Caco-2 (cell line): ENCODE measurements at regions not wholly inside any gene's neighbourhood (a gene's known extent, or its start where the extent isn't known, plus 50 kb on each side); places are given as distances from the start of the nearest gene placed in this dataset.

Experiments
- BruUV-seq: library from RNA; stranded (reverse); fragments of 400-500 nt; replicated peaks from 2 replicates; lab custom pipeline; 2021; lab: Mats Ljungman, UMichigan
- CTCF ChIA-PET: fragments of 300-600 bp; sonication (Branson Sonifier 250); formaldehyde crosslinking; loops from one replicate; lab custom pipeline; 2022; ENCODE audit warnings: antibody characterized with exemption; lab: Charles Lee
- POLR2A ChIA-PET: fragments of 300-600 bp; sonication (Branson Sonifier 250); formaldehyde crosslinking; loops from one replicate; lab custom pipeline; 2022; ENCODE audit warnings: antibody characterized with exemption; lab: Charles Lee
- DNase-seq, 2 experiments: peaks; one replicate each; pipeline versions ENCODE4 v3.0.0 to v3.0.0-alpha.2; 2020 to 2022
- H3K27me3 ChIP-seq: replicated peaks from 2 replicates; pipeline ENCODE4 v1.6.0; 2011; ENCODE audit warnings: low read length; ENCODE audit not compliant: control insufficient read depth, insufficient read depth
- H3K36me3 ChIP-seq: 2 replicates; pipeline ENCODE4 v1.5.1; 2011; ENCODE audit warnings: low read length; ENCODE audit not compliant: control insufficient read depth, insufficient read depth
- H3K4me1 ChIP-seq: fragments of 250-450 bp; sonication (Bioruptor Pico); 2 replicates; pipeline ENCODE4 v1.5.1; 2020; ENCODE audit warnings: mild to moderate bottlenecking
- H3K4me3 ChIP-seq: 2 replicates; pipeline ENCODE4 v1.5.1; 2011; ENCODE audit warnings: low read depth, mild to moderate bottlenecking, control low read depth, low read length
- H3K9me3 ChIP-seq: fragments of 250-450 bp; sonication (Bioruptor Pico); 2 replicates; pipeline ENCODE4 v1.5.1; 2020; ENCODE audit warnings: mild to moderate bottlenecking, moderate library complexity
- H3K27ac Mint-ChIP-seq: one replicate; pipeline ENCODE4 v1.8.0; 2022; ENCODE audit warnings: mixed read lengths; ENCODE audit not compliant: unreplicated experiment
- H3K27me3 Mint-ChIP-seq: one replicate; pipeline ENCODE4 v1.8.0; 2022; ENCODE audit warnings: mixed read lengths; ENCODE audit not compliant: insufficient read depth, unreplicated experiment
- H3K36me3 Mint-ChIP-seq: one replicate; pipeline ENCODE4 v1.8.0; 2022; ENCODE audit warnings: mild to moderate bottlenecking, mixed read lengths; ENCODE audit not compliant: insufficient read depth, unreplicated experiment
- H3K4me1 Mint-ChIP-seq: one replicate; pipeline ENCODE4 v1.8.0; 2022; ENCODE audit warnings: low read depth, mixed read lengths; ENCODE audit not compliant: unreplicated experiment
- H3K4me3 Mint-ChIP-seq: one replicate; pipeline ENCODE4 v1.8.0; 2022; ENCODE audit warnings: mild to moderate bottlenecking, moderate library complexity, mixed read lengths; ENCODE audit not compliant: unreplicated experiment
- H3K9me3 Mint-ChIP-seq: one replicate; pipeline ENCODE4 v1.8.0; 2022; ENCODE audit warnings: mixed read lengths; ENCODE audit not compliant: unreplicated experiment
- intact Hi-C: fragments of 100-400 bp; cut with micrococcal nuclease; formaldehyde crosslinking; loops from one replicate; pipeline ENCODE4 v1.10.0; 2022; ENCODE audit not compliant: unreplicated experiment
- TF ChIP-seq, protein P1 (sequence below), 2 experiments: fragments of 200-600 bp in 1 of 2; IDR thresholded peaks; 1 replicate in 1 of 2; 2 replicates in 1 of 2; pipeline versions ENCODE4 v1.5.1 to v1.8.0; 2011 to 2022; ENCODE audit warnings: antibody characterized with exemption in 1 of 2, control low read depth in 1 of 2, inconsistent platforms in 1 of 2, low read depth in 1 of 2, low read length in 1 of 2, mild to moderate bottlenecking in 1 of 2, moderate library complexity in 1 of 2; ENCODE audit not compliant: insufficient read depth in 1 of 2, severe bottlenecking in 1 of 2, unreplicated experiment in 1 of 2

DNA sequence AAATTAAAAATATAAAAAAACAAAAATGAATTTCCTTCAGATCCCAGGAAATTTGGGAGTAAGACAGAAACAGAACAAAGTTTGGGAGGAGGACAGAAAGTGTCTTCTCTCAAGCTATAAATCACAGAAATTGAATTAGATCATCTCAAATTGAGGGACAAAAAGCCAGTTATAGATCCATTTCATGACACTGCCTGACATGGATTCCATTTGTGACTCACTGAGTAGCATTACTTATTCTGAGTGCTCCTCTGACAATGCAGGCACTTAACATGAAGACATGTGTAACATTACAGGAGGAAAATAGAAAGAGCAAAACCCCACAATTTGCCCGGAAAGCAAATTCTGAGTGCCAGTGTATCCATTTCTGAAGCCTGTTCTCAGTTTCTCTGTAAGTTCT, 63.9 kb upstream of the CREB1 start:
- no peaks in the 10 kb centered on the region for H3K4me1 ChIP-seq
- H3K9me3 ChIP-seq: no peaks in the 10 kb centered on the region
- TF ChIP-seq, protein P1, sequence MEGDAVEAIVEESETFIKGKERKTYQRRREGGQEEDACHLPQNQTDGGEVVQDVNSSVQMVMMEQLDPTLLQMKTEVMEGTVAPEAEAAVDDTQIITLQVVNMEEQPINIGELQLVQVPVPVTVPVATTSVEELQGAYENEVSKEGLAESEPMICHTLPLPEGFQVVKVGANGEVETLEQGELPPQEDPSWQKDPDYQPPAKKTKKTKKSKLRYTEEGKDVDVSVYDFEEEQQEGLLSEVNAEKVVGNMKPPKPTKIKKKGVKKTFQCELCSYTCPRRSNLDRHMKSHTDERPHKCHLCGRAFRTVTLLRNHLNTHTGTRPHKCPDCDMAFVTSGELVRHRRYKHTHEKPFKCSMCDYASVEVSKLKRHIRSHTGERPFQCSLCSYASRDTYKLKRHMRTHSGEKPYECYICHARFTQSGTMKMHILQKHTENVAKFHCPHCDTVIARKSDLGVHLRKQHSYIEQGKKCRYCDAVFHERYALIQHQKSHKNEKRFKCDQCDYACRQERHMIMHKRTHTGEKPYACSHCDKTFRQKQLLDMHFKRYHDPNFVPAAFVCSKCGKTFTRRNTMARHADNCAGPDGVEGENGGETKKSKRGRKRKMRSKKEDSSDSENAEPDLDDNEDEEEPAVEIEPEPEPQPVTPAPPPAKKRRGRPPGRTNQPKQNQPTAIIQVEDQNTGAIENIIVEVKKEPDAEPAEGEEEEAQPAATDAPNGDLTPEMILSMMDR (IDR thresholded peaks at IDR 0.05; ENCODE audit: insufficient read depth in 1 of 2, low read depth in 1 of 2, low read length in 1 of 2, severe bottlenecking in 1 of 2, unreplicated experiment in 1 of 2): no peak
- no peaks in the 10 kb centered on the region for H3K27me3 ChIP-seq
- intact Hi-C loops: no loop called here
- POLR2A ChIA-PET: no interaction called here
- no peaks in the 10 kb centered on the region for H3K36me3 Mint-ChIP-seq
- H3K4me1 Mint-ChIP-seq: peaks cover 4% of the 10 kb centered on the region
- BruUV-seq: no TSS peak
- H3K4me3 Mint-ChIP-seq: no peak overlapping the region
- DNase-seq: no peak
- H3K4me3 ChIP-seq: no peak overlapping the region
- CTCF ChIA-PET: no interaction called here
- H3K27ac Mint-ChIP-seq: no peak overlapping the region
- H3K9me3 Mint-ChIP-seq: no peaks in the 10 kb centered on the region
- H3K27me3 Mint-ChIP-seq: no peaks in the 10 kb centered on the region
- no peaks in the 10 kb centered on the region for H3K36me3 ChIP-seq

DNA sequence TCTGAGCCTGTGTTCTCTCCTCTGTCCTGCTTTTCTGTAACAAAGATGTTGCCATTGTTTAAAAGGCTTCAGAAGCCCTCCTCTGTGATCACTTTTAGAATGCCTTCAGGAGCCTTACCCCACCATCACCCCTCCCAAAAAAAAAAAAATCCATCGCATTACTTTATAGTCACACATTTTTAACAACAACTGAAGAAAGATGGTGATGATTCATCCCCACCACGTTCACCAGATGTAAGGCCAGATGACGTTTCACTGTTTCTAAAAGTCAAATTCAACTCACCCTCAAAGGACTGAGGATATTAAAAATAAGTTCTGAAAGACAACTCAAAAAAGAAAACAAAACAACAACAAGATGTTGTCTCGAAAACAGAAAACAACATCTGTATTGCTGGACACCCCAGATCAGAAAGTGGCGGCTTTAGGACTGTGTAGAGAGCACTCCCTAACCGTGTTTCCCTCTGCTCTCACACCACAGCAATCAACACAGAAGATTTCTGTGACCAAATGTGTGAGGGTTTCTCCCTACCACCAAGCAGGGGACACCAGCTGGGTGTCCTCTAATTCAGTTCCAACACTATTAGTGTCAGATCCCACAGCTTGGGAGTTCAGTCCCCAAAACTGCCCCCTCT, 61.9 kb upstream of the CREB1 start:
- Mint-ChIP-seq H3K9me3 (no peaks in the 10 kb centered on the region), H3K4me1 (peaks cover 4% of the 10 kb centered on the region), H3K36me3 (no peaks in the 10 kb centered on the region), H3K27me3 (no peaks in the 10 kb centered on the region), H3K4me3 (no peak overlapping the region), H3K27ac (no peak overlapping the region)
- Histone ChIP-seq H3K4me1 (no peaks in the 10 kb centered on the region), H3K4me3 (no peak overlapping the region), H3K27me3 (no peaks in the 10 kb centered on the region), H3K9me3 (no peaks in the 10 kb centered on the region), H3K36me3 (no peaks in the 10 kb centered on the region)
- no TSS peak for BruUV-seq
- intact Hi-C loops: no loop called here
- POLR2A ChIA-PET: no interaction called here
- CTCF ChIA-PET: interaction anchor here (0.5 kb wide), 1 partner anchor 302 kb away, joined by 3 read pairs; no protein-coding TSS in a partner anchor
- DNase-seq: no peak
- TF ChIP-seq, protein P1 (IDR thresholded peaks at IDR 0.05; ENCODE audit: insufficient read depth in 1 of 2, low read depth in 1 of 2, low read length in 1 of 2, severe bottlenecking in 1 of 2, unreplicated experiment in 1 of 2): no peak

DNA sequence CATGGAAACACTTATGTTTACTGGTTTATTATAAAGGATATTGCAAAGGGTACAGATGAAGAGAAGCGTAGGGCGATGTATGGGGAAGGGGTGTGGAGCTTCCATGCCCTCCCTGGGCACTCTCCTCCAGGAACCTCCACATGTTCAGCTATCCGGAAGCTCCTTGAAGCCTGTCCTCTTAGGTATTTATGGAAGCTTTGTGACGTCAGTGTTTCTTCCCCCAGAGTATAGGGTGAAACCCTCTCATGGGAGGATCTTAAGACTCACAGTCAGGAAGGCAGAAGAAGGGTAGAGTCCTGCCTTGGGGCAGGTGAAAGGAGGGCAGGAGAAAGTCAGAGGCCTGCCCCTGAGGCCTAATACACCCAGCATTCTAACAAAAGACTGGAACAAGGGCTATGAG, 61.3 kb upstream of the CREB1 start:
- ChIA-PET POLR2A (no interaction called here), CTCF (interaction anchor here (0.5 kb wide), 1 partner anchor 302 kb away, joined by 3 read pairs; no protein-coding TSS in a partner anchor)
- Mint-ChIP-seq H3K4me1 (peaks cover 4% of the 10 kb centered on the region), H3K27me3 (no peaks in the 10 kb centered on the region), H3K36me3 (no peaks in the 10 kb centered on the region), H3K27ac (no peak overlapping the region), H3K4me3 (no peak overlapping the region), H3K9me3 (no peaks in the 10 kb centered on the region)
- Histone ChIP-seq H3K4me3 (no peak overlapping the region), H3K4me1 (no peaks in the 10 kb centered on the region), H3K36me3 (no peaks in the 10 kb centered on the region), H3K9me3 (no peaks in the 10 kb centered on the region), H3K27me3 (no peaks in the 10 kb centered on the region)
- intact Hi-C loops: no loop called here
- BruUV-seq: no TSS peak
- TF ChIP-seq, protein P1 (IDR thresholded peaks at IDR 0.05; ENCODE audit: insufficient read depth in 1 of 2, low read depth in 1 of 2, low read length in 1 of 2, severe bottlenecking in 1 of 2, unreplicated experiment in 1 of 2): no peak
- DNase-seq: no peak
